HEK293T (cell line): ENCODE measurements at regions not wholly inside any gene's neighbourhood (a gene's known extent, or its start where the extent isn't known, plus 50 kb on each side); places are given as distances from the start of the nearest gene placed in this dataset.

Experiments used
- CTBP1 ChIP-seq: fragments of 450-650 bp; IDR thresholded peaks from 2 replicates; pipeline ENCODE4 v1.6.1; 2016; ENCODE audit warnings: borderline replicate concordance
- FOXK2 ChIP-seq: fragments of 450-650 bp; IDR thresholded peaks from 2 replicates; pipeline ENCODE4 v1.6.1; 2016; ENCODE audit warnings: mild to moderate bottlenecking
- PKNOX1 ChIP-seq: fragments of 450-650 bp; IDR thresholded peaks from 2 replicates; pipeline ENCODE4 v1.6.1; 2016
- SP1 ChIP-seq: fragments of 450-650 bp; IDR thresholded peaks from 2 replicates; pipeline ENCODE4 v1.6.1; 2017
- SUZ12 ChIP-seq: fragments of 450-650 bp; IDR thresholded peaks from 2 replicates; pipeline ENCODE4 v1.6.1; 2016; ENCODE audit warnings: mild to moderate bottlenecking

DNA sequence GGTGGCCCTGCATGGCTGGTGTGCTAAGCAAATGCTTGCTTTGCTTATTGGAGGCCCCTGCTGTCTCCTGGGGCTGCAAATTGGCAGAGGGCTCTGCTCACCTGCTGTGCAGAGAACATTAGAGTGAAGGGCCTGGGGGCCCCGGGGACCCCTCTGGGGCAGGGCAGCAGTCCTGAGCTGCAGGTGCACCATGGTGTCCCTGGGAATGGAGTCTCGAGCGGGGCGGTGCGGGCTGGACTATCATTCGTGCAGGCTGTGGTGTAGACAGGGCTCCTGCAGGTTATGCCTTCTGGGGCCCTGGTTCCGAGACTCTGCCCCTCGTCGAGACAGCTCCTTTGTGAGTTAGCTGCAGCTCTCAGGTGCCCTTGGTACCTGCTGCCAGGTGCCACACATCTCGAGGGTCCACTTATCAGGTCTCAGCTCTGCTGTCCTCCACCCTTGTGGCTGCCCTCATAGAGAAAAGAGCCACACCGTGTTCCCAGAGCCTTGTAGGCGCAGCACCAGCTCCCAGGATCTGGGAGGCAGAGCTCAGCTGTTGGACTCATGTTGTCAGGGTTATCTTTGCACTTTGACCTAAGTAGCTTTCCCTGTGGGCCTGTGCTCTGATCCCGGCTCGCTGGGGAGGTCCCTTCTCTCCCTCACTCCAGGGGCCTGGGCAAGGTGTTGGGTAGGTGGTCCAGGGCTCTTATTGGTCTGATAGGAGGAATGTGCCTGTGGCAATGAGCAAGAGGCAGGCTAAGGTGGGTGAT is 58.0 kb upstream of the ZNF536 start:
- TF ChIP-seq PKNOX1: no peak
- TF ChIP-seq SP1: no peak
- no peak for TF ChIP-seq FOXK2
- no peak for TF ChIP-seq CTBP1
- TF ChIP-seq SUZ12: no peak
